GM18505 (cell line): ENCODE measurements at regions not wholly inside any gene's neighbourhood (a gene's known extent, or its start where the extent isn't known, plus 50 kb on each side); places are given as distances from the start of the nearest gene placed in this dataset.
"Not testable (repeated sequence)": the region's sequence is repeated elsewhere in the genome, so short reads cannot be mapped to it uniquely, and the experiment has no call there.

Experiments
- ATAC-seq: cut with Tn5 transposase; IDR thresholded peaks from one replicate; pipeline ENCODE4 v1.9.1; 2021; ENCODE audit not compliant: unreplicated experiment
- POLR2A ChIP-seq: IDR thresholded peaks from 4 replicates; pipeline ENCODE4 v1.6.1; 2011; ENCODE audit warnings: borderline replicate concordance; ENCODE audit not compliant: insufficient read depth, insufficient read length; ENCODE audit errors: extremely low read depth

- no peak for ATAC-seq
- no peak for TF ChIP-seq POLR2A
Measured at GRCh38 chr13:56378566-56378965, 762.2 kb upstream of the PRR20A start.

DNA sequence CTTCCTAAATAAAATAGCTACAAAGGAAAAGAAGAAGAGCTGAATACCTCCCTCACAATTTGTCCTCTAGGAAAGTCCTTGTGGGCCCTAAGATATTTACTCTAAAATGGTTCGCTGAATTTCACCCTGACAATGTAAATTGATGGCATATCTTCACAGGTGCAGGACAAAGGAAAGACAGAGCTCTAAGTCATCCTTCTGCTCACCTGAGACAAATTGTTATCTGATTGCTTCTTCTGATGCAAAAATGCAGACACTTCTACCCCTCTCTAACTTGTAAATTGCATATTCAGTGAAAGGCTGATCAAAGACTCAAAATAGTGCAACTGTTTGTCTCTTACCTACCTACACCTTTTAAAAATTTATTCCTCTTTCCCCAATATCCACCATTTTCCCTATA is 747.2 kb upstream of the PRR20A start:
- ATAC-seq: no peak
- TF ChIP-seq POLR2A: no peak

DNA sequence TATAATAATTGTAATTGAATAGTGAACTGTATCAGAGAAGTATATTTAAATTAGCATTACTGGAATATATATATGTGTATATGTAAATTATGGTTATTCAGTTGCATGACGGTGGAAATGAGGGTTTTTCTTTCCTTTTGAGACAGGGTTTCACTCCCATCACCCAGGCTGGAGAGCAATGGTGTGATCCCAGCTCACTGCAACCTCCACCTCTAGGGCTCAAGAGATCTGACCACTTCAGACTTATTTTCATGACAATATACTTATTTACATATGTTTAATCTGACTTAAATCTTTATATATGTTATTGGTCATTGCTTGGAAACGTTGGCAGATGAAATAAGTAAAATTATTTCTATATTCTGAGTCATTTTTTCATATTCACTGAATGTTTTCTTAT is 744.4 kb upstream of the PRR20A start:
- no peak for ATAC-seq

GRCh38 chr13:56400774-56401173 is 739.9 kb upstream of the PRR20A start:
- ATAC-seq: no peak
- no peak for TF ChIP-seq POLR2A

More for the DNA sequence above, 744.4 kb upstream of the PRR20A start:
- no peak for TF ChIP-seq POLR2A

DNA sequence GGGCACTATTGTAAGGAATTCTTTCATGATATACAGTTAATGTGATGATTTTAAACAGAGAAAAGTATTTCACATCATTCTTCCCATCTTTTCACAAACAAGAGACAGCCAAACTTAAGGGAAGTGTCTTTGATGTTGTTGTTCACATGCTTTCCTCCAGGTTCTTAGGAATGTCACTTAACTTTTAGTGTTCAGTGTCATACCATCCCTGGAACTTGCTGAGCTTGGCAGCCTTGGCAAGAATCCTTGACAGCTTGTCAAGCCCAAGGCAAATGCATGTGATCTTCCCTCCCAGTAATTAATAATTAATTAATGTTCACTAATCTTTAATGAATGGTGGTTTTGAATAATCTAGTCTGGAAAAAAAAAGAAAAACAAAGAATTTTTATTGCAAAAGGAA is 727.9 kb upstream of the PRR20A start:
- no peak for TF ChIP-seq POLR2A

GRCh38 chr13:56424246-56424645 is 716.5 kb upstream of the PRR20A start:
- ATAC-seq: no peak
- TF ChIP-seq POLR2A: no peak

More for the DNA sequence above, 727.9 kb upstream of the PRR20A start:
- ATAC-seq: no peak

DNA sequence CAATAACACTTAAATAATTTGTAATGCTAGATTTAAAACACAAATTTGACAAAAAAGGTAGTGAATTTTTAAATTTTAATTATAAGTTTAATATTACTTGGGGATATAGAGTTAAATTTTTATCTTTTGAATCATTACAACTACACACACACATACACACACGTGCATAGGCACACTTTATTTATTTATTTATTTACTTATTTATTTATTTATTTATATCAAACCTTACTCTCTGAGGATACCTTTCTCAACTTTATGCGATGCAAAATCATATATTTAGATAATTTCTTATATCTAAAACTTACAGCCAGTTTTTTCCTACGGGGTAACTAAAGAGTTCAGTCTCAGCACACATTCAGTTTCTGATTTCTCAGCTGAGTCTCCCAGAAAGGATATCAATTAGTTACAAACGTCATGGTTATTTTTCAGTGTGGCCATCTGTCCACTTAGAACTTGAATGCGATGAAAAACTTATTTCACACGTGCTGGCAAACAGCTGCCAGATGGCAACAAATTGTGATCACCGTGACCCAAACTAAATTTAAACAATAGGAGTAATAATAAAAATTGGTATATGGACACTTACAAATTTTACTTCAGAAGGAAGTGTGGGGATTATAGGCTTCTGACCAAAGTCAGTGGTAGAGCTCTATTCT is 683.1 kb upstream of the PRR20A start:
- no peak for TF ChIP-seq POLR2A

GRCh38 chr13:56459286-56459685 is 681.4 kb upstream of the PRR20A start:
- ATAC-seq: no peak
- no peak for TF ChIP-seq POLR2A

More for the DNA sequence above, 683.1 kb upstream of the PRR20A start:
- no peak for ATAC-seq

DNA sequence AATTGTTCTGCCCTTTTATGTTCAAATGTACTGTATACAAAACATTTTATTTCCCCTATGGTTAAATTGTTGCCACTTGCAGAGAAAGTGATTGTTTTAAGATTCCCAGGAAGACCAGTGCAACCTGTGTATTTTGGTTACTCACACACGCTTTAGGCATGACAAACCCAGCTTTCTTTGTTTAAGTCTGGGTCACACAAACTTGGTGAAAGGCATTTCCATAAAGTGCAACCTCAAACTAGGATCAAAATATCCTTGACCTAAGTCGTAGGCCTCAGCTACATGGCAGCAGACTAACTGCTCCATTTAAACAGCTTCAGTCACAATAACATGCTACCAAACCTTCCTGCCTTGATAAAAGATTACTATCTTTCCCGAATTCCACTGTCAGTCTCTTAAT is 639.0 kb upstream of the PRR20A start:
- ATAC-seq: no peak
- no peak for TF ChIP-seq POLR2A

DNA sequence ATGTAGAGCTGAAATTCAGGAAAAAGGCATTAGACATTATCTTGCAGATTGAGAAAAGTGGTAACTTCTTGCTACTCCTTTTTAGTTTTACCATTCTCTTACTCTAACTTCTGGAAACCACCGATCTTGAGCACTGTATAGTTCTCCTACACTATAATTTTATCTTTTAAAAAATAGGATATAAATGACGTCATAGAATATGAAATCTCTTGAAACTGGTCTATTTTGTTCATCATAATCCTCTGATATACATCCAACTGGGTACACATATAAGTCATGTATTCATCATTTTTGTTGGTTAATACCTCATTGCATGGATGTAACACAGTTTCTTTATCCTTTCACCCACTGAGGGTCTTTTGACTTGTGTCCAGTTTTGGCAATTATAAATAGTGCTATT is 629.9 kb upstream of the PRR20A start:
- ATAC-seq: no peak
- no peak for TF ChIP-seq POLR2A

DNA sequence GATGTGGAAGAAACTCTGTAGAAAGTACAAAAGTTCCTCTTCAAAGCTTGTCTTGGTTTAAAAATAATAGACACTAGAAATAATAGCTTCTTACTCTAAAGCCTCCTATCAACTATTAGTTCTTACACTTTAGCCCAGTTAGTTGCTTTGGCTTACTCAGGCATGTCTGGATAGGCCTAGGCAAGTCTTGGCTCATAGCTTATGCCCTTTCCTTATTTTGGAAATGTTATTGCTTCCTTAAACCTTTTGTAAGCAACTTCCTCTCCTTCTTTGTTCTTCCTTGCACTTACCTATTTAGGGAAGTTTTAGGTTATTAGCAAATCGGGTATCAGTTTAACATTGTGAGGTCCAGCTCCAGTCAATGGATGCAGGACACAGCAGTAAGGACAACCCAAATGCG is 628.4 kb upstream of the PRR20A start:
- ATAC-seq: not testable (repeated sequence)

DNA sequence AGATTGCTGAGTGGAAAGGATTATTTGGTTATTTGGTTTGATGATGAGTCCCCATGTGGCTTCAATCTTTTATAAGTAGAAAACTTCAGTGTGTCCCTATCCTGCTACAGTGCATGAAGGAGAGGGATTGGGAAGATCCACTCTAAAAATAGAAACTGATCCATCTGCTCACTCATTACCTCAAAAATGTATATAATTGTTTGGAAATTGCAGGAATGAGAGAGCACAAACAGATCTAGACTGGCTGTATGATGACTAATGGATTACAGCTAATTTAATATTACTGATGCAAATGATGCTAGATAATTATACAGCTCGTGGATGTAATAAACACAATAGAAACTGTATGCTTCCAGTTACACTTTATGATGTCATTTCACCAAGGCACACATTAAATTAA is 625.3 kb upstream of the PRR20A start:
- no peak for ATAC-seq
- TF ChIP-seq POLR2A: no peak

DNA sequence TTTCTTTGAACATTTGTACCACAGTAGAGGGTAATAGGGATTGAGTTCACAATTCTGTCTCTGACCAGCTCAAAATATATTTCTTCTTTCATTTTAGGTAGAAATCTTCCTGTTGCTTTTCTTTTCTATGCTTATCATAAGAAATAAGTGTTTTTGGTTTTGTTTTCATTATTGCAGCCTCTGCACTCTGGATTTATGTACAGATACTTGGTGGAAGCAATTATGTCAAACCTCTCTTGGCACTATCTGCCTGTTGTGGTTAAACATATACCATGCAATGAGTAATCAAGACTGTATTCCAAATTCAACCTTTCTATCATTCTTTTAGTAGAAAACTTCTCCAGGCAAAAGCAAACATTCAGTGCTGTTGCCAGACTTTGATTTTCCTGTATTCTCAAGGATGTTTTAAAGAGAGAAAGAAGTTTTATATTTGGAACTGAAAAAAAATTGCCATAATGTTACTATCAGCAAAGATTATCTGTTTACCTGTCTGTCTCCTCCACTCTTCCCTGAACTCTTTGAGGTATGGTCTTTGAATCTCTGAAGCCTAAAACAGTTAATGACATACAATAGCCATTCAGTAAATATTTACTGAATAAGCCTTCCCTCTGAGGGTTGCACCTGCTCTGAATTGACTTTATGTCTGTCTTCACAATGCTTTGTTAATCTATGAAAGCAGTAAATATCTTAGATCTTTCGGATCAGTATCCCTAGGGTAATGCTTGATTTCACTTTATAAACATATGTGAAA is 612.5 kb upstream of the PRR20A start:
- TF ChIP-seq POLR2A: no peak

GRCh38 chr13:56530096-56530495 is 610.6 kb upstream of the PRR20A start:
- ATAC-seq: no peak

More for the DNA sequence above, 612.5 kb upstream of the PRR20A start:
- no peak for ATAC-seq

DNA sequence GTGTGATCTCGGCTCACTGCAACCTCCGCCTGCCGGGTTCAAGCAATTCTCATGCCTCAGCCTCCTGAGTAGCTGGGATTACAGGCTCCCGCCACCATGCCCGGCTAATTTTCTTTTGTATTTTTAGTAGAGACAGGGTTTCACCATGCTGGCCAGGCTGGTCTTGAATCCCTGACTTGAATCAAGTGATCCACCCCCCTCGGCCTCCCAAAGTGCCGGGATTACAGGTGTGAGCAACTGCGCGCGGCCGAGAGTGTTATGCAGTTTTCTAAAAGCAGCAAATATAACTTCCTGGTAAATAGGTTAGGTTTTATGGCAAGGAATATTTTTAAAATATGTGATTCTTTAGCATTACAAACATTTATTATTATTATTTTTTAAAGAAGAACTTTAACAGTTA is 592.8 kb upstream of the PRR20A start:
- ATAC-seq: not testable (repeated sequence)

More at GRCh38 chr13:56530096-56530495, 610.6 kb upstream of the PRR20A start:
- no peak for TF ChIP-seq POLR2A
